ENCODE measurements at regions not wholly inside any gene's neighbourhood (a gene's known extent, or its start where the extent isn't known, plus 50 kb on each side); places are given as distances from the start of the nearest gene placed in this dataset. TPM values are rescaled to one million over a fixed set of nuclear protein-coding genes. Genes with fewer than 3 reads are reported as not detected.

- Histone ChIP-seq H3K27me3 (ENCODE audit: control insufficient read depth, insufficient read depth, low read length) (peaks cover 6% of the 10 kb centered on the region), H3K36me3 (ENCODE audit: control insufficient read depth, insufficient read depth, low read length) (no peaks in the 10 kb centered on the region), H3K4me3 (ENCODE audit: low read depth, low read length) (no peak overlapping the region)
- TF ChIP-seq CTCF (IDR thresholded peaks at IDR 0.05; ENCODE audit: insufficient read depth, low read depth, low read length): no peak
- ChIA-PET POLR2A (no interaction called here), CTCF (interaction anchor here (0.8 to 1.2 kb wide), 2 partner anchors 23 to 104 kb away, joined by 3 to 4 read pairs; no protein-coding TSS in a partner anchor)
- no peak for DNase-seq (ENCODE audit: low read depth)
These were observed 52.1 kb upstream of the ECI2 start for GRCh38 chr6:4187480-4187879.

- TF ChIP-seq CTCF (IDR thresholded peaks at IDR 0.05; ENCODE audit: insufficient read depth, low read depth, low read length): no peak
- ChIA-PET CTCF (interaction anchor here (1.2 kb wide), 1 partner anchor 24 kb away, joined by 4 read pairs; no protein-coding TSS in a partner anchor), POLR2A (no interaction called here)
- DNase-seq (ENCODE audit: low read depth): no peak
- no peaks in the 10 kb centered on the region for H3K36me3 ChIP-seq (ENCODE audit: control insufficient read depth, insufficient read depth, low read length)
- H3K4me3 ChIP-seq (ENCODE audit: low read depth, low read length): no peak overlapping the region
- H3K27me3 ChIP-seq (ENCODE audit: control insufficient read depth, insufficient read depth, low read length): peaks cover 6% of the 10 kb centered on the region
These were observed 51.0 kb upstream of the ECI2 start for GRCh38 chr6:4186385-4186784.

- H3K36me3 ChIP-seq (ENCODE audit: control insufficient read depth, insufficient read depth, low read length): no peaks in the 10 kb centered on the region
- peaks cover 6% of the 10 kb centered on the region for H3K27me3 ChIP-seq (ENCODE audit: control insufficient read depth, insufficient read depth, low read length)
- DNase-seq (ENCODE audit: low read depth): no peak
- no peak for TF ChIP-seq CTCF (IDR thresholded peaks at IDR 0.05; ENCODE audit: insufficient read depth, low read depth, low read length)
- ChIA-PET POLR2A (no interaction called here), CTCF (no interaction called here)
- no peak overlapping the region for H3K4me3 ChIP-seq (ENCODE audit: low read depth, low read length)
These were observed 50.5 kb upstream of the ECI2 start for GRCh38 chr6:4185846-4186245.

GRCh38 chr6:4185419-4185818 is 50.0 kb upstream of the ECI2 start:
- ChIA-PET POLR2A (no interaction called here), CTCF (no interaction called here)
- no peaks in the 10 kb centered on the region for H3K36me3 ChIP-seq (ENCODE audit: control insufficient read depth, insufficient read depth, low read length)
- no peak for TF ChIP-seq CTCF (IDR thresholded peaks at IDR 0.05; ENCODE audit: insufficient read depth, low read depth, low read length)
- DNase-seq (ENCODE audit: low read depth): no peak
- no peak overlapping the region for H3K4me3 ChIP-seq (ENCODE audit: low read depth, low read length)
- peaks cover 6% of the 10 kb centered on the region for H3K27me3 ChIP-seq (ENCODE audit: control insufficient read depth, insufficient read depth, low read length)

Small RNA genes in the stretch of these regions (small RNA-seq; reads per million reads assigned to genes)
- gene AL133393.1 (ENCODE audit: insufficient read length, low read depth, low replicate concordance) (not detected), gene RNA5SP202 (ENCODE audit: insufficient read length, low read depth, low replicate concordance) (not detected)
